K562 (cell line): ENCODE measurements at regions not wholly inside any gene's neighbourhood (a gene's known extent, or its start where the extent isn't known, plus 50 kb on each side); places are given as distances from the start of the nearest gene placed in this dataset.

ENCODE experiments used
- ATAC-seq: fragments of 200-7000 bp; cut with Tn5 transposase; 3 replicates; pipeline ENCODE4 v1.9.1; 2020; ENCODE audit warnings: moderate library complexity
- BruUV-seq: library from RNA; stranded (reverse); fragments of 400-500 nt; replicated peaks from 2 replicates; lab custom pipeline; 2021; lab: Mats Ljungman, UMichigan
- CTCF ChIA-PET: fragments of 300-600 bp; formaldehyde crosslinking; extraction: SDS; loops from one replicate; lab custom pipeline; 2021; ENCODE audit warnings: low intra/inter-chr PET ratio; lab: Yijun Ruan, JAX
- POLR2A ChIA-PET: fragments of 300-600, 350-650 bp; sonication (Branson Sonifier 250); formaldehyde crosslinking; extraction: SDS; loops from one replicate; lab custom pipeline; 2021; ENCODE audit warnings: antibody characterized with exemption, inconsistent platforms; lab: Yijun Ruan, JAX
- DNase-seq, 4 experiments: peaks; one replicate each; pipeline versions ENCODE4 v3.0.0 to v3.0.0-alpha.2; 2011 to 2018; ENCODE audit warnings: low spot score in 3 of 4, mixed read lengths in 3 of 4; ENCODE audit errors: extremely low read depth in 1 of 4
- FAIRE-seq: peaks from 2 replicates; lab custom pipeline; 2011; peaks lifted over from hg19 to GRCh38; lab: Jason Lieb, UNC
- H2AFZ ChIP-seq: 2 replicates; pipeline ENCODE4 v1.6.0; 2011; ENCODE audit warnings: low read depth, low read length, control low read depth, inconsistent platforms
- H3K27ac ChIP-seq: fragments of 200-600 bp; 3 replicates; pipeline ENCODE4 v1.8.0; 2011; ENCODE audit warnings: low read depth, mild to moderate bottlenecking, control low read depth, inconsistent platforms, low read length, moderate library complexity, mixed read lengths; ENCODE audit errors: extremely low read depth
- H3K27me3 ChIP-seq, 2 experiments: fragments of 300-600 bp in 1 of 2; 2 replicates in 1 of 2; 3 replicates in 1 of 2; pipeline versions ENCODE4 v1.6.0 to v1.8.0; 2011; ENCODE audit warnings: inconsistent platforms in 2 of 2, low read length in 2 of 2, mild to moderate bottlenecking in 1 of 2, mixed read lengths in 1 of 2, moderate library complexity in 1 of 2; ENCODE audit not compliant: control insufficient read depth in 2 of 2, insufficient read depth in 2 of 2
- H3K36me3 ChIP-seq: fragments of 300-600 bp; 3 replicates; pipeline ENCODE4 v1.8.0; 2011; ENCODE audit warnings: mild to moderate bottlenecking, low read length, inconsistent platforms; ENCODE audit not compliant: control insufficient read depth, insufficient read depth
- H3K4me1 ChIP-seq, 2 experiments: fragments of 200-600 bp in 1 of 2; replicated peaks in 1 of 2; 2 replicates in 1 of 2; 3 replicates in 1 of 2; pipeline versions ENCODE4 v1.5.1 to v1.8.0; 2011; ENCODE audit warnings: inconsistent platforms in 2 of 2, low read length in 2 of 2, mild to moderate bottlenecking in 1 of 2, mixed read lengths in 1 of 2, moderate library complexity in 1 of 2; ENCODE audit not compliant: control insufficient read depth in 2 of 2, insufficient read depth in 2 of 2
- H3K4me2 ChIP-seq: 2 replicates; pipeline ENCODE4 v1.6.1; 2011; ENCODE audit warnings: low read length, control low read depth, inconsistent platforms, mixed read lengths; ENCODE audit not compliant: insufficient read depth
- H3K4me3 ChIP-seq: fragments of 200-600 bp; sonication (generic), shearing (Covaris generic); 2 replicates; pipeline ENCODE4 v1.5.1; 2016; ENCODE audit warnings: control low read depth, inconsistent platforms
- H3K79me2 ChIP-seq: fragments of 200-600 bp; 3 replicates; pipeline ENCODE4 v1.8.0; 2011; ENCODE audit warnings: low read length, inconsistent platforms; ENCODE audit not compliant: control insufficient read depth, insufficient read depth
- H3K9ac ChIP-seq, 2 experiments: 2 replicates each; pipeline versions ENCODE4 v1.6.0 to v1.6.1; 2011; ENCODE audit warnings: low read depth in 2 of 2, low read length in 2 of 2, control low read depth in 1 of 2, inconsistent platforms in 1 of 2, mild to moderate bottlenecking in 1 of 2, mixed read lengths in 1 of 2; ENCODE audit not compliant: insufficient read depth in 1 of 2
- H3K9me1 ChIP-seq: one replicate; pipeline ENCODE4 v1.6.0; 2011; ENCODE audit warnings: inconsistent platforms, mild to moderate bottlenecking, low read length, moderate library complexity; ENCODE audit not compliant: control insufficient read depth, insufficient read depth
- H3K9me3 ChIP-seq: replicated peaks from 2 replicates; pipeline ENCODE4 v1.5.1; 2011; ENCODE audit warnings: low read depth, low read length, inconsistent platforms; ENCODE audit not compliant: control insufficient read depth, insufficient read depth
- H4K20me1 ChIP-seq: replicated peaks from 2 replicates; pipeline ENCODE4 v1.6.1; 2011; ENCODE audit warnings: low read length, inconsistent platforms, mixed read lengths; ENCODE audit not compliant: control insufficient read depth, insufficient read depth
- FOXA3 ChIP-seq, 2 experiments: fragments of 450-650 bp in 1 of 2; sonication (generic) in 1 of 2; formaldehyde crosslinking; IDR thresholded peaks in 1 of 2; conservative IDR thresholded peaks in 1 of 2; 2 replicates each; pipeline versions ENCODE4 v1.4.0 to v1.8.0; 2020 to 2022; ENCODE audit warnings: mild to moderate bottlenecking in 2 of 2, missing genetic modification reagents in 1 of 2
- PHF21A ChIP-seq: fragments of 450-650 bp; IDR thresholded peaks from 2 replicates; pipeline ENCODE4 v1.6.1; 2017; ENCODE audit warnings: low read depth, borderline replicate concordance
- ZBED1 ChIP-seq: IDR thresholded peaks from 2 replicates; pipeline ENCODE4 v1.6.1; 2014
- ZNF140 ChIP-seq: fragments of 250-450 bp; sonication (Bioruptor Pico); IDR thresholded peaks from 2 replicates; pipeline ENCODE4 v1.8.0; 2021; ENCODE audit warnings: moderate library complexity, mild to moderate bottlenecking, inconsistent platforms
- WGBS: fragments of 100-300 bp; shearing (Covaris generic); methylation state at CpG from one replicate; pipeline ENCODE4 v1.1.6; 2016; ENCODE audit warnings: low coverage, mixed read lengths; ENCODE audit not compliant: insufficient coverage; ENCODE audit errors: missing lambda C conversion rate; 5-methylcytosine and 5-hydroxymethylcytosine counted together
- in situ Hi-C: fragments of 300-500 bp; cut with MboI; formaldehyde crosslinking; loops from 4 replicates; pipeline ENCODE4 v1.15.0; 2018; ENCODE audit warnings: inconsistent platforms, mixed read lengths
- intact Hi-C: fragments of 100-400 bp; cut with micrococcal nuclease; formaldehyde crosslinking; loops from 2 replicates; pipeline ENCODE4 v1.14.2; 2022
- TF ChIP-seq, protein P1 (sequence below): sonication (generic); formaldehyde crosslinking; IDR thresholded peaks from 2 replicates; pipeline ENCODE4 v1.8.1; 2023; ENCODE audit warnings: mild to moderate bottlenecking, missing genetic modification reagents, moderate library complexity

DNA sequence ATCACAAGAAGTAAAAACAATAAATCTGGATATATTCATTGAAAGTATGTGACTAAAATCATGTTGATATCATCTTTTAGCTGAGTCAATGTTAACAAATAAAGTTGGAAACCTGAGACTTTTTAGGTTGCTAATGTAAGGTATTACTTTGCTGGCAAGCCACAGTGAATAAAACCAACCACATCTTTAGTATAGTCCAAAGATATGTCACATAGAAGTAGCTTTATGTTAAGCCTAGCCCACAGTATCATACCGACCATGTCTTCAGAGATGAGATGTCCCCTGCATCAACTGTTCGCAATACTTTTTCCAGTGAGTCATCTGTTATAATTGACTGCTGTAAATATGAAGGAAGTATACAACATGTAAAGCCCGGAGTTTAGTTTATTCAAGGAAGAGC lies 107.6 kb upstream of the MCHR2 start:
- TF ChIP-seq FOXA3 (CRISPR knock-in tag; conservative IDR thresholded peaks at IDR 0.05 in 1 of 2, IDR thresholded peaks at IDR 0.05 in 1 of 2) (no peak), PHF21A (no peak)
- TF ChIP-seq, all 486 proteins: peak for 0
- Histone ChIP-seq H3K4me2 (no peak overlapping the region), H3K4me3 (no peak overlapping the region), H3K9ac (no peak overlapping the region), H3K27me3 (no peaks in the 10 kb centered on the region), H3K9me3 (no peaks in the 10 kb centered on the region), H2AFZ (no peak overlapping the region), H3K36me3 (no peaks in the 10 kb centered on the region), H3K79me2 (no peaks in the 10 kb centered on the region), H3K9me1 (no peaks in the 10 kb centered on the region), H4K20me1 (no peaks in the 10 kb centered on the region), H3K27ac (no peak overlapping the region), H3K4me1 (no peaks in the 10 kb centered on the region)
- FAIRE-seq: no peak
- no peak for DNase-seq
- 0% methylated on average over 3 of the region's 3 CpGs for WGBS
- ChIA-PET POLR2A (no interaction called here), CTCF (no interaction called here)
- intact Hi-C loops: no loop called here
- BruUV-seq: no TSS peak
- in situ Hi-C loops: no loop called here
- no peak for ATAC-seq

DNA sequence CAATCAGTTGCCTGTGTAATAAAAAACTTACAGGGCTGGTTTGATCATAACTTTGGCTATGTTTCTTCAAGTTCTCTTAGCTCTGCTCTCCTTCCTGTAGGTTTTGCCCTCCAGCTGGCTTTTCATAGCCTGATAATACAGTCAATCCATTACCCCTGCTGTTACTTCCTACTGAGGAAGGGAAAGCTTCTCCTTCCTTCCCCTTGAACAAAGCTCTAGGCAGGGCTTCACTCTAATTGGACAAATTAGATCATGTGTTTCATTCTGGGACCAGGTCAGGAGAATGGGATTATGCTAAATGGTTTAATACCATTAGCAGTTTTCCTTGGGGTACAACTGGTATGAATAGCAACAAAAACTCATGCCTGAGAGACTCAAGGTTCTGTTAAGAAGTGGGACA lies 106.8 kb upstream of the MCHR2 start:
- Histone ChIP-seq H3K9me3 (no peaks in the 10 kb centered on the region), H3K9ac (no peak overlapping the region), H4K20me1 (no peaks in the 10 kb centered on the region), H3K27me3 (no peaks in the 10 kb centered on the region), H3K79me2 (no peaks in the 10 kb centered on the region), H3K9me1 (no peaks in the 10 kb centered on the region), H3K4me1 (no peaks in the 10 kb centered on the region), H3K27ac (no peak overlapping the region), H3K4me3 (no peak overlapping the region), H3K36me3 (no peaks in the 10 kb centered on the region), H2AFZ (no peak overlapping the region), H3K4me2 (no peak overlapping the region)
- BruUV-seq: no TSS peak
- in situ Hi-C loops (no loop called here), intact Hi-C loops (no loop called here)
- FAIRE-seq (no peak), DNase-seq (no peak), ATAC-seq (no peak)
- ChIA-PET POLR2A (no interaction called here), CTCF (no interaction called here)
- TF ChIP-seq ZBED1: no peak
- TF ChIP-seq, protein P1, sequence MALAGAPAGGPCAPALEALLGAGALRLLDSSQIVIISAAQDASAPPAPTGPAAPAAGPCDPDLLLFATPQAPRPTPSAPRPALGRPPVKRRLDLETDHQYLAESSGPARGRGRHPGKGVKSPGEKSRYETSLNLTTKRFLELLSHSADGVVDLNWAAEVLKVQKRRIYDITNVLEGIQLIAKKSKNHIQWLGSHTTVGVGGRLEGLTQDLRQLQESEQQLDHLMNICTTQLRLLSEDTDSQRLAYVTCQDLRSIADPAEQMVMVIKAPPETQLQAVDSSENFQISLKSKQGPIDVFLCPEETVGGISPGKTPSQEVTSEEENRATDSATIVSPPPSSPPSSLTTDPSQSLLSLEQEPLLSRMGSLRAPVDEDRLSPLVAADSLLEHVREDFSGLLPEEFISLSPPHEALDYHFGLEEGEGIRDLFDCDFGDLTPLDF: no peak
- no peak for TF ChIP-seq ZNF140 (CRISPR knock-in tag)
